Tibial nerve (tissue), 4 donors: ENCODE measurements at regions not wholly inside any gene's neighbourhood (a gene's known extent, or its start where the extent isn't known, plus 50 kb on each side); places are given as distances from the start of the nearest gene placed in this dataset.
"Not testable (repeated sequence)": the region's sequence is repeated elsewhere in the genome, so short reads cannot be mapped to it uniquely, and the experiment has no call there.

ENCODE experiments used
- EP300 ChIP-seq, 2 donors: sonication (generic); formaldehyde crosslinking; IDR thresholded peaks; one replicate each; pipeline ENCODE4 v1.6.1; 2017; ENCODE audit warnings: antibody characterized with exemption in 2 of 2, mild to moderate bottlenecking in 1 of 2
- POLR2A ChIP-seq, 2 donors: fragments of 450-650 bp; IDR thresholded peaks; one replicate each; pipeline ENCODE4 v1.6.1; 2017; ENCODE audit warnings: antibody characterized with exemption in 2 of 2, mild to moderate bottlenecking in 2 of 2, moderate library complexity in 2 of 2
- TF ChIP-seq, protein P1 (sequence below), 5 experiments: fragments of 200-600 bp in 3 of 5; fragments of 450-650 bp in 2 of 5; sonication (generic) in 3 of 5; IDR thresholded peaks; one replicate each; pipeline ENCODE4 v1.5.1; 2016 to 2019; ENCODE audit warnings: antibody characterized with exemption in 5 of 5, mild to moderate bottlenecking in 3 of 5, moderate library complexity in 2 of 5

GRCh38 chr1:144077167-144077841 lies 105.5 kb upstream of the FAM72C start:
- TF ChIP-seq, protein P1, sequence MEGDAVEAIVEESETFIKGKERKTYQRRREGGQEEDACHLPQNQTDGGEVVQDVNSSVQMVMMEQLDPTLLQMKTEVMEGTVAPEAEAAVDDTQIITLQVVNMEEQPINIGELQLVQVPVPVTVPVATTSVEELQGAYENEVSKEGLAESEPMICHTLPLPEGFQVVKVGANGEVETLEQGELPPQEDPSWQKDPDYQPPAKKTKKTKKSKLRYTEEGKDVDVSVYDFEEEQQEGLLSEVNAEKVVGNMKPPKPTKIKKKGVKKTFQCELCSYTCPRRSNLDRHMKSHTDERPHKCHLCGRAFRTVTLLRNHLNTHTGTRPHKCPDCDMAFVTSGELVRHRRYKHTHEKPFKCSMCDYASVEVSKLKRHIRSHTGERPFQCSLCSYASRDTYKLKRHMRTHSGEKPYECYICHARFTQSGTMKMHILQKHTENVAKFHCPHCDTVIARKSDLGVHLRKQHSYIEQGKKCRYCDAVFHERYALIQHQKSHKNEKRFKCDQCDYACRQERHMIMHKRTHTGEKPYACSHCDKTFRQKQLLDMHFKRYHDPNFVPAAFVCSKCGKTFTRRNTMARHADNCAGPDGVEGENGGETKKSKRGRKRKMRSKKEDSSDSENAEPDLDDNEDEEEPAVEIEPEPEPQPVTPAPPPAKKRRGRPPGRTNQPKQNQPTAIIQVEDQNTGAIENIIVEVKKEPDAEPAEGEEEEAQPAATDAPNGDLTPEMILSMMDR (IDR thresholded peaks at IDR 0.05) = not testable (repeated sequence)
- not testable (repeated sequence) for TF ChIP-seq POLR2A, EP300 (IDR thresholded peaks at IDR 0.05)
